K562 (cell line): ENCODE measurements at regions not wholly inside any gene's neighbourhood (a gene's known extent, or its start where the extent isn't known, plus 50 kb on each side); places are given as distances from the start of the nearest gene placed in this dataset.

Source experiments
- ATAC-seq: fragments of 200-7000 bp; cut with Tn5 transposase; 3 replicates; pipeline ENCODE4 v1.9.1; 2020; ENCODE audit warnings: moderate library complexity
- BruUV-seq: library from RNA; stranded (reverse); fragments of 400-500 nt; replicated peaks from 2 replicates; lab custom pipeline; 2021; lab: Mats Ljungman, UMichigan
- CTCF ChIA-PET: fragments of 300-600 bp; formaldehyde crosslinking; extraction: SDS; loops from one replicate; lab custom pipeline; 2021; ENCODE audit warnings: low intra/inter-chr PET ratio; lab: Yijun Ruan, JAX
- POLR2A ChIA-PET: fragments of 300-600, 350-650 bp; sonication (Branson Sonifier 250); formaldehyde crosslinking; extraction: SDS; loops from one replicate; lab custom pipeline; 2021; ENCODE audit warnings: antibody characterized with exemption, inconsistent platforms; lab: Yijun Ruan, JAX
- DNase-seq, 4 experiments: peaks; one replicate each; pipeline versions ENCODE4 v3.0.0 to v3.0.0-alpha.2; 2011 to 2018; ENCODE audit warnings: low spot score in 3 of 4, mixed read lengths in 3 of 4; ENCODE audit errors: extremely low read depth in 1 of 4
- FAIRE-seq: peaks from 2 replicates; lab custom pipeline; 2011; peaks lifted over from hg19 to GRCh38; lab: Jason Lieb, UNC
- H2AFZ ChIP-seq: 2 replicates; pipeline ENCODE4 v1.6.0; 2011; ENCODE audit warnings: low read depth, low read length, control low read depth, inconsistent platforms
- H3K27ac ChIP-seq: fragments of 200-600 bp; 3 replicates; pipeline ENCODE4 v1.8.0; 2011; ENCODE audit warnings: low read depth, mild to moderate bottlenecking, control low read depth, inconsistent platforms, low read length, moderate library complexity, mixed read lengths; ENCODE audit errors: extremely low read depth
- H3K27me3 ChIP-seq, 2 experiments: fragments of 300-600 bp in 1 of 2; 2 replicates in 1 of 2; 3 replicates in 1 of 2; pipeline versions ENCODE4 v1.6.0 to v1.8.0; 2011; ENCODE audit warnings: inconsistent platforms in 2 of 2, low read length in 2 of 2, mild to moderate bottlenecking in 1 of 2, mixed read lengths in 1 of 2, moderate library complexity in 1 of 2; ENCODE audit not compliant: control insufficient read depth in 2 of 2, insufficient read depth in 2 of 2
- H3K36me3 ChIP-seq: fragments of 300-600 bp; 3 replicates; pipeline ENCODE4 v1.8.0; 2011; ENCODE audit warnings: mild to moderate bottlenecking, low read length, inconsistent platforms; ENCODE audit not compliant: control insufficient read depth, insufficient read depth
- H3K4me1 ChIP-seq, 2 experiments: fragments of 200-600 bp in 1 of 2; replicated peaks in 1 of 2; 2 replicates in 1 of 2; 3 replicates in 1 of 2; pipeline versions ENCODE4 v1.5.1 to v1.8.0; 2011; ENCODE audit warnings: inconsistent platforms in 2 of 2, low read length in 2 of 2, mild to moderate bottlenecking in 1 of 2, mixed read lengths in 1 of 2, moderate library complexity in 1 of 2; ENCODE audit not compliant: control insufficient read depth in 2 of 2, insufficient read depth in 2 of 2
- H3K4me2 ChIP-seq: 2 replicates; pipeline ENCODE4 v1.6.1; 2011; ENCODE audit warnings: low read length, control low read depth, inconsistent platforms, mixed read lengths; ENCODE audit not compliant: insufficient read depth
- H3K4me3 ChIP-seq: fragments of 200-600 bp; sonication (generic), shearing (Covaris generic); 2 replicates; pipeline ENCODE4 v1.5.1; 2016; ENCODE audit warnings: control low read depth, inconsistent platforms
- H3K79me2 ChIP-seq: fragments of 200-600 bp; 3 replicates; pipeline ENCODE4 v1.8.0; 2011; ENCODE audit warnings: low read length, inconsistent platforms; ENCODE audit not compliant: control insufficient read depth, insufficient read depth
- H3K9ac ChIP-seq, 2 experiments: 2 replicates each; pipeline versions ENCODE4 v1.6.0 to v1.6.1; 2011; ENCODE audit warnings: low read depth in 2 of 2, low read length in 2 of 2, control low read depth in 1 of 2, inconsistent platforms in 1 of 2, mild to moderate bottlenecking in 1 of 2, mixed read lengths in 1 of 2; ENCODE audit not compliant: insufficient read depth in 1 of 2
- H3K9me1 ChIP-seq: one replicate; pipeline ENCODE4 v1.6.0; 2011; ENCODE audit warnings: inconsistent platforms, mild to moderate bottlenecking, low read length, moderate library complexity; ENCODE audit not compliant: control insufficient read depth, insufficient read depth
- H3K9me3 ChIP-seq: replicated peaks from 2 replicates; pipeline ENCODE4 v1.5.1; 2011; ENCODE audit warnings: low read depth, low read length, inconsistent platforms; ENCODE audit not compliant: control insufficient read depth, insufficient read depth
- H4K20me1 ChIP-seq: replicated peaks from 2 replicates; pipeline ENCODE4 v1.6.1; 2011; ENCODE audit warnings: low read length, inconsistent platforms, mixed read lengths; ENCODE audit not compliant: control insufficient read depth, insufficient read depth
- C11orf30 ChIP-seq: fragments of 450-650 bp; IDR thresholded peaks from 2 replicates; pipeline ENCODE4 v1.6.1; 2016; ENCODE audit warnings: low read depth, mild to moderate bottlenecking
- FOSL1 ChIP-seq: fragments of 200-800 bp; sonication (Bioruptor generic); conservative IDR thresholded peaks from 2 replicates; pipeline ENCODE4 v1.6.1; 2016; ENCODE audit warnings: missing genetic modification characterization, missing compliant biosample characterization
- JUN ChIP-seq, 2 experiments: sonication (generic) in 1 of 2; formaldehyde crosslinking in 1 of 2; IDR thresholded peaks; 2 replicates each; pipeline versions ENCODE4 v1.6.1 to v1.8.0; 2012 to 2022; ENCODE audit warnings: borderline replicate concordance in 2 of 2, mild to moderate bottlenecking in 2 of 2, improper control_type of control experiment in 1 of 2, low read depth in 1 of 2, low read length in 1 of 2, missing genetic modification reagents in 1 of 2
- MAFF ChIP-seq: IDR thresholded peaks from 2 replicates; pipeline ENCODE4 v1.6.1; 2012; ENCODE audit warnings: low read length, improper control_type of control experiment
- MAFG ChIP-seq: fragments of 450-650 bp; conservative IDR thresholded peaks from 2 replicates; pipeline ENCODE4 v1.6.1; 2016; ENCODE audit warnings: missing genetic modification characterization, missing compliant biosample characterization
- NUFIP1 ChIP-seq: fragments of 450-650 bp; IDR thresholded peaks from 2 replicates; pipeline ENCODE4 v1.6.1; 2018; ENCODE audit not compliant: partially characterized antibody
- POLR2AphosphoS5 ChIP-seq: IDR thresholded peaks from 2 replicates; pipeline ENCODE4 v1.6.1; 2011; ENCODE audit warnings: mild to moderate bottlenecking, low read depth, low read length, moderate library complexity; ENCODE audit not compliant: control insufficient read depth, insufficient read depth
- RHOXF2B ChIP-seq: fragments of 250-450 bp; sonication (Bioruptor Pico); conservative IDR thresholded peaks from 2 replicates; pipeline ENCODE4 v1.5.1; 2021
- TAF7 ChIP-seq: fragments of 450-650 bp; IDR thresholded peaks from 2 replicates; pipeline ENCODE4 v1.6.1; 2016; ENCODE audit warnings: missing genetic modification characterization, missing compliant biosample characterization
- ZFX ChIP-seq: sonication (generic); formaldehyde crosslinking; IDR thresholded peaks from 2 replicates; pipeline ENCODE4 v1.8.0; 2022; ENCODE audit warnings: mild to moderate bottlenecking, missing genetic modification reagents, moderate library complexity
- ZNF184 ChIP-seq: sonication (generic); formaldehyde crosslinking; IDR thresholded peaks from 2 replicates; pipeline ENCODE4 v1.5.0; 2020; ENCODE audit warnings: missing genetic modification reagents
- ZNF316 ChIP-seq: fragments of 450-650 bp; IDR thresholded peaks from 2 replicates; pipeline ENCODE4 v1.6.1; 2016
- WGBS: fragments of 100-300 bp; shearing (Covaris generic); methylation state at CpG from one replicate; pipeline ENCODE4 v1.1.6; 2016; ENCODE audit warnings: low coverage, mixed read lengths; ENCODE audit not compliant: insufficient coverage; ENCODE audit errors: missing lambda C conversion rate; 5-methylcytosine and 5-hydroxymethylcytosine counted together
- in situ Hi-C: fragments of 300-500 bp; cut with MboI; formaldehyde crosslinking; loops from 4 replicates; pipeline ENCODE4 v1.15.0; 2018; ENCODE audit warnings: inconsistent platforms, mixed read lengths
- intact Hi-C: fragments of 100-400 bp; cut with micrococcal nuclease; formaldehyde crosslinking; loops from 2 replicates; pipeline ENCODE4 v1.14.2; 2022
- TF ChIP-seq, protein P1 (sequence below): fragments of 450-650 bp; formaldehyde crosslinking; IDR thresholded peaks from 2 replicates; pipeline ENCODE4 v1.4.0; 2020; ENCODE audit warnings: mild to moderate bottlenecking, moderate library complexity

DNA sequence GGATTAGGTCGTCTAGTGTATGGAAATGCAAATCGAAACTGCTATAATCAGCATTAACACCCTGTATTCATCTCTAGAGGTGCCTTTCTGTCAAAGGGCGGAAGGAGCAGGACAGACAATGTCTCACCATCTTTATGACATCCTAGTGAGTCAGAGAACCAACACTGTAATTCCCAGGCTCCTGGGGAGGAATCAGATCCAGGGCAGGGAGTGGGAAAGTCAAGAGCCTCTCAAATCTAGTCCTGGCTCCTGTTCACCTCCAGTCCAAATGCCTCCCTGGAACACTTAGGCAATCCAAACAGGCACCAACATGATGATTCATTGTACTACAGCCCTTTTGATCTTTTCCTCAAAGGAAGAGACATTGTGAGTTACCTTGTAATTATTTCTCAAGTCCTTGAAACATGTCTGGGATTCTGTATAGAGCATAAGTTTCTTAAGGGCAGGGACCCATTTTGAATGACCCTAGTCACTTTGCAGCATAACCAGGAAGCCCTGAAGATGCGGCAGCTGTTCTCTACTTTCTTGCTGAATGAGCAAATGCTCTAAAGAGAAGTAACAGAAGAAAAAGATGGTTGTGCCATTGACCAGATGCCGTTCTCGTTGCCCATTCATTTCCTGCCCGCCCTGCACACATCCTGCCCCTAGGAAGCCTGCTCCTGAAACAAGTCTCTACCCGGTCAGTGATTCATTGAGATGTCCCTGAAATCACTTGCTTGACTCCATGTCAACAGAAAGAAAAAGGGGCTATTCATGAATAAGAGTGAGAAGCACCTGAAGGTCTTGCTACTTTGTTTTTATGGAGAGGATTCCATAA lies 112.8 kb upstream of the JARID2 start:
- intact Hi-C loops: no loop called here
- H3K4me2 ChIP-seq: no peak overlapping the region
- in situ Hi-C loops: no loop called here
- H3K9me3 ChIP-seq: no peaks in the 10 kb centered on the region
- peak overlapping the region; percentile 73 for H2AFZ ChIP-seq
- ATAC-seq: no peak
- H3K79me2 ChIP-seq: no peaks in the 10 kb centered on the region
- CTCF ChIA-PET: no interaction called here
- H3K4me3 ChIP-seq: no peak overlapping the region
- no peaks in the 10 kb centered on the region for H3K36me3 ChIP-seq
- POLR2A ChIA-PET: no interaction called here
- 65% methylated on average over 8 of the region's 8 CpGs for WGBS
- DNase-seq: no peak
- H3K4me1 ChIP-seq: peaks cover 0 to 11% of the 10 kb centered on the region in 2 experiments; a peak in 2 of 5 replicates
- no peaks in the 10 kb centered on the region for H4K20me1 ChIP-seq
- TF ChIP-seq C11orf30 (peak; percentile 73), MAFG (peak; percentile 53; the same call in 1 of the 2 replicates), TAF7 (no peak), ZNF316 (peak; percentile 83), JUN (IDR thresholded peaks at IDR 0.05; ENCODE audit: borderline replicate concordance, low read depth, low read length) (peak; percentile 17; the same call in 1 of the 2 replicates), JUN (CRISPR knock-in tag; IDR thresholded peaks at IDR 0.05; ENCODE audit: borderline replicate concordance) (no peak), FOSL1 (tag) (peak; percentile 76), ZNF184 (CRISPR knock-in tag) (no peak), POLR2AphosphoS5 (no peak), NUFIP1 (no peak), RHOXF2B (no peak), MAFF (peak; percentile 45; the same call in 1 of the 2 replicates), ZFX (CRISPR knock-in tag) (0 out of 2 replicates have a peak, but pooled peaks have one; percentile 10)
- TF ChIP-seq, protein P1, sequence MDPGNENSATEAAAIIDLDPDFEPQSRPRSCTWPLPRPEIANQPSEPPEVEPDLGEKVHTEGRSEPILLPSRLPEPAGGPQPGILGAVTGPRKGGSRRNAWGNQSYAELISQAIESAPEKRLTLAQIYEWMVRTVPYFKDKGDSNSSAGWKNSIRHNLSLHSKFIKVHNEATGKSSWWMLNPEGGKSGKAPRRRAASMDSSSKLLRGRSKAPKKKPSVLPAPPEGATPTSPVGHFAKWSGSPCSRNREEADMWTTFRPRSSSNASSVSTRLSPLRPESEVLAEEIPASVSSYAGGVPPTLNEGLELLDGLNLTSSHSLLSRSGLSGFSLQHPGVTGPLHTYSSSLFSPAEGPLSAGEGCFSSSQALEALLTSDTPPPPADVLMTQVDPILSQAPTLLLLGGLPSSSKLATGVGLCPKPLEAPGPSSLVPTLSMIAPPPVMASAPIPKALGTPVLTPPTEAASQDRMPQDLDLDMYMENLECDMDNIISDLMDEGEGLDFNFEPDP (CRISPR knock-in tag): no peak
- FAIRE-seq: no peak
- H3K9me1 ChIP-seq: no peaks in the 10 kb centered on the region
- no TSS peak for BruUV-seq
- H3K9ac ChIP-seq: no peak overlapping the region
- no peaks in the 10 kb centered on the region for H3K27me3 ChIP-seq
- no peak overlapping the region for H3K27ac ChIP-seq
